WERI-Rb-1 (cell line): ENCODE measurements at regions not wholly inside any gene's neighbourhood (a gene's known extent, or its start where the extent isn't known, plus 50 kb on each side); places are given as distances from the start of the nearest gene placed in this dataset.

ENCODE experiments used
- DNase-seq: peaks from one replicate; pipeline ENCODE4 v3.0.0-alpha.2; 2020
- H3K27ac ChIP-seq: fragments of 250-450 bp; sonication (Bioruptor Pico); 2 replicates; pipeline ENCODE4 v1.5.1; 2020; ENCODE audit warnings: mild to moderate bottlenecking, moderate library complexity
- H3K27me3 ChIP-seq: fragments of 250-450 bp; sonication (Bioruptor Pico); 2 replicates; pipeline ENCODE4 v1.5.1; 2021; ENCODE audit warnings: mild to moderate bottlenecking, low read depth, moderate library complexity; ENCODE audit not compliant: insufficient read depth, severe bottlenecking
- H3K36me3 ChIP-seq: fragments of 250-450 bp; sonication (Bioruptor Pico); 2 replicates; pipeline ENCODE4 v1.5.1; 2020; ENCODE audit warnings: mild to moderate bottlenecking, moderate library complexity
- H3K4me3 ChIP-seq: 2 replicates; pipeline ENCODE4 v1.5.1; 2011; ENCODE audit warnings: low read depth, mild to moderate bottlenecking, control low read depth, low read length
- H3K9me3 ChIP-seq: fragments of 250-450 bp; sonication (Bioruptor Pico); 2 replicates; pipeline ENCODE4 v1.5.1; 2021; ENCODE audit warnings: mild to moderate bottlenecking, moderate library complexity; ENCODE audit not compliant: severe bottlenecking
- CTCF ChIP-seq: IDR thresholded peaks from 2 replicates; pipeline ENCODE4 v1.5.1; 2011; ENCODE audit warnings: low read depth, mild to moderate bottlenecking, control low read depth, inconsistent platforms, low read length

GRCh38 chr4:106481801-106482200 lies 113.2 kb upstream of the GIMD1 start:
- no peaks in the 10 kb centered on the region for H3K27me3 ChIP-seq
- no peak for TF ChIP-seq CTCF
- no peak overlapping the region for H3K4me3 ChIP-seq
- peaks cover 6% of the 10 kb centered on the region for H3K9me3 ChIP-seq
- H3K36me3 ChIP-seq = no peaks in the 10 kb centered on the region
- DNase-seq = no peak
- no peak overlapping the region for H3K27ac ChIP-seq

GRCh38 chr4:106478152-106478551 lies 109.6 kb upstream of the GIMD1 start:
- no peak for TF ChIP-seq CTCF
- no peak for DNase-seq
- H3K36me3 ChIP-seq = no peaks in the 10 kb centered on the region
- H3K9me3 ChIP-seq = peaks cover 4% of the 10 kb centered on the region
- no peaks in the 10 kb centered on the region for H3K27me3 ChIP-seq
- no peak overlapping the region for H3K27ac ChIP-seq
- H3K4me3 ChIP-seq = no peak overlapping the region

DNA sequence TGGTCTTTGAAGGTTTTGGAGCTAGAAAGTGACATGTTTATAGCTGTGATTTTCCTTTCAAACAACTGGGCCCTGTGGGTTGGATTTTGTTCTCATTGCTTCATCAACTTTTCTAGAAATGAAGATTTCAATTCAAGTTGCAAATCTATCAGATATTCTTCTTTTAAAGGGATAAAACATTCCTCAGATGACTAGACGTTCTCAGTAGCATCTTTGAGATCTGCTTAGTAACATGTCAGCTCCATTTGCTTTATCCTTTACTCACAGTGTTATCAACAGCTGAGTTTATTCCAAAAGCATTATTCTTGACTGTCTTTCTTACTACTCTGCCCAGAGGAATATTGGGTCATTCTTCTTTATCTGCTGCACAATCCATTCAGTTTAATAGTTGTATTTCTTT lies 108.2 kb upstream of the GIMD1 start:
- Histone ChIP-seq H3K27ac (no peak overlapping the region), H3K27me3 (no peaks in the 10 kb centered on the region), H3K36me3 (no peaks in the 10 kb centered on the region), H3K9me3 (no peaks in the 10 kb centered on the region), H3K4me3 (no peak overlapping the region)
- DNase-seq = no peak
- no peak for TF ChIP-seq CTCF

DNA sequence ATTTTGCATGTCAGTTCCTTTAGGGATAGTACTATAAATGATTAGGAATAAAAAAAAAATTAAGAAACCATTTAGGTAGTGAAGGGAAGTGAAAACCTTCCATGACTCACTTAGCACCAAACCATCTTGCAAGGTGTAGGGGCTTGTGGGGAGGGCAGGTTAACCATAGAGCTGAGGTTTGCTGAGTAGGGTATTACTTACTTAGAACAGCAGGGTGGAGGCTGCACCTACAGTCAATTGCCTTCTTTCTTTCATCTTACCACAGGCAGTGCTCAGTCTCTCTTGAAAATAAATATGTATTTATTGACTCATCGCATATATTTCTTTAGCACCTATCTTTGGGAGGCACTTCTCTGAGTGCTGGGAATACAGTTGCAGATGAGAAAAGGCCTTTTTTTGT lies 104.9 kb upstream of the GIMD1 start:
- TF ChIP-seq CTCF = no peak
- Histone ChIP-seq H3K27ac (no peak overlapping the region), H3K27me3 (no peaks in the 10 kb centered on the region), H3K36me3 (no peaks in the 10 kb centered on the region), H3K4me3 (no peak overlapping the region), H3K9me3 (peaks cover 3% of the 10 kb centered on the region)
- DNase-seq = no peak

DNA sequence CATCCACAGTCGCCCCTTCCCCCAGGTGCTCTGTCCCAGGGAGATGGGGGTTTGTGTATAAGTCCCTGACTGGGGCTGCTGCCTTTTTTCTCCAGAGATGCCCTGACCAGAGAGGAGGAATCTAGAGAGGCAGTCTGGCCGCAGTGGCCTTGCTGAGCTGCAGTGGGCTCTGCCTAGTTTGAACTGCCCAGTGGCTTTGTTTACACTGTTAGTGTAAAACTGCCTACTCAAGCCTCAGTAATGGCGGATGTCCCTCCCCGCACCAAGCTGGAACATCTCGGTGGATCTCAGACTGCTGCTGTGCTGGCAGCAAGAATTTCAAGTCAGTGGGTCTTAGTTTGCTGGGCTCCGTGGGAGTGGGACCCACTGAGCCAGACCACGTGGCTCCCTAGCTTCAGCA lies 102.6 kb upstream of the GIMD1 start:
- Histone ChIP-seq H3K27me3 (no peaks in the 10 kb centered on the region), H3K27ac (no peak overlapping the region), H3K9me3 (peaks cover 3% of the 10 kb centered on the region), H3K36me3 (no peaks in the 10 kb centered on the region), H3K4me3 (no peak overlapping the region)
- DNase-seq = no peak
- no peak for TF ChIP-seq CTCF

DNA sequence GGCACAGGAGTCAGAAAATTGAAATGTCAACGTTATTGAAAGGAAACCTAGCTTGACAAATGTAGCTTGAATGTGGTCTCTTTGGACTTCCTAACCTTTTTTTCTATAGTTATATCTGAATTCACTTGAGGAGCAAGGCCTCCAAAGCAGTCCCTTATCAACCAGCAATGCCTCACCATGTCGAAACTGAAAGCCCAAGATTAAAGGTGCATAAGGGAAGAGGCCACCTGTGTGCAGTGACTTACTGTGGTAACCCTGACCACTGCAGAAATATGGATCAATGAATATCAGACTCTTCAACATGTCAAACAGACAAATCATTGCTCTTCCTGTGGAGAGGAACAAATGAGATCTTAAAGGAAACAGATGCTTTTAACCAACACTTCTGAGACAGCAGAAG lies 95.0 kb upstream of the GIMD1 start:
- Histone ChIP-seq H3K27ac (no peak overlapping the region), H3K36me3 (no peaks in the 10 kb centered on the region), H3K9me3 (no peaks in the 10 kb centered on the region), H3K4me3 (no peak overlapping the region), H3K27me3 (no peaks in the 10 kb centered on the region)
- no peak for DNase-seq
- TF ChIP-seq CTCF = no peak
